T1000 (cell line): ENCODE measurements at regions not wholly inside any gene's neighbourhood (a gene's known extent, or its start where the extent isn't known, plus 50 kb on each side); places are given as distances from the start of the nearest gene placed in this dataset.

Experiments
- DNase-seq: peaks from one replicate; lab custom pipeline; 2025; ENCODE audit warnings: mixed read lengths; lab: John Stamatoyannopoulos, UW

DNA sequence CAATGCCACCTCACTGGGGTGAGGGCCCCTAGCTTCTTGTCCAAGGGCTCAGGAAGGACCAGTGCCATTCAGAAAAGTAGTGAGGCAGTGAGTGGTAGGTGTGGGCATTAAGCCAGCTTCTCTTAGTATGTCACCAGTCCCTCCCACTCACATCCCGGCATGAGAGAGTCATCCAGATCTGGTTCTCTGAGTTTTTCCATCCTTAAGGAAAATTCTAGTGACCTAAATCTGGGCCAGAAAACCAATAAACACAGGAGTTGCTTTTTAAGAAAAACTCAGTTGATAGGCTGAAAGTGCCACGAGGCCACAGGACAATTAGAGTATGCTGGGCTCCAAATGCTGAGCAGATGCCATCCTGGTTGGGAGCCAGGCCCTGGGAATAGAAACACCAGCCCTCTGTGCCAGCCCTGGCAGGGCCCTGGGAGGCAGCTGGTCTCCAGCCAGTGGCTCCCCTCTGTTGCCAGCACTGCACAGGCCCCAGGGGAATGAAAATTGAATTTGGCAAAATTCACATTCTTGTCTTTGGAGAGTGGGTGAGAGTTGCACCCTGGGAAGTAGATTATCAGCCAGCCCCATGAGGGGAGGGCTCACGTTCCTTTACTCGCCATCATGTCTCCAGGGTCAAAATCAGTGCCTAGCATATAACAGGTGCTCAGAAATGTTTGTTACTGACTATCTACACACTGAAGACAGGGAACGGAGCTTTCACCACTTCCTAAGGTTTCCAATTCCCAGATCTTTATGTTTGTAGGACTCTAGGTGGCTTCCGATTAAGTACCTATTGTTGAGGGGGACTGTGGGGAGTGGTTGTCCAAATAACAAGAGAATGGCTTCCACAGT lies 52.8 kb downstream of the FAM43A start:
- no peak for DNase-seq

DNA sequence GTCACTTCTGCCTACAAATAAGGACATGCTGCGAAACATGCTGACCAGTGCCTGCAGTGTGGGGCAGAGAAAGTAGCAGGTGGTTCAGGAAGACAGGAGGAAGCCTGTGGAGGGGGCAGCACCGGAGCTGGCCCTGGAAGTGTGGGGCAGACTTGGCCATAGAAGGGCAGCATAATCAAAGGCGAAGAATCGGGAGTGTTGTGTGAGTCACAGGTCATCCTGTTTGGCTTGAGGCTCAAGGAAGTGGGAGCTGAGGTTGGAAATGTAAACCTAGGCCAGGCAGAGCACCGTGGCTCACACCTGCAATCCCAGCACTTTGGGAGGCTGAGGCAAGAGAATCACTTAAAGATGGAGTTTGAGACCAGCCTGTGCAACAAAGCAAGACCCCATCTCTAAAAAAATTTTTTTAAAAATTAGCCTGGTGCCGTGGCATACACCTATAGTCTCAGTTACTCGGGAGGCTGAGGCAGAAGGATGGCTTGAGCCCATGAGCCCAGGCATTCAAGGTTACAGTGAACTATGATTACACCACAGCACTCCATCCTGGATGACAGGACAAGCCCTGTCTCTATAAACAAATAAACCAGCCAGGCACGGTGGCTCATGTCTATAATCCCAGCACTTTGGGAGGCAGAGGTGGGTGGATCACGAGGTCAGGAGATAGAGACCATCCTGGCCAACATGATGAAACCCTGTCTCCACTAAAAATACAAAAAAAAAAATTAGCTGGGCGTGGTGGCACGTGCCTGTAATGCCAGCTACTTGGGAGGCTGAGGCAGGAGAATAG lies 54.0 kb downstream of the FAM43A start:
- no peak for DNase-seq

DNA sequence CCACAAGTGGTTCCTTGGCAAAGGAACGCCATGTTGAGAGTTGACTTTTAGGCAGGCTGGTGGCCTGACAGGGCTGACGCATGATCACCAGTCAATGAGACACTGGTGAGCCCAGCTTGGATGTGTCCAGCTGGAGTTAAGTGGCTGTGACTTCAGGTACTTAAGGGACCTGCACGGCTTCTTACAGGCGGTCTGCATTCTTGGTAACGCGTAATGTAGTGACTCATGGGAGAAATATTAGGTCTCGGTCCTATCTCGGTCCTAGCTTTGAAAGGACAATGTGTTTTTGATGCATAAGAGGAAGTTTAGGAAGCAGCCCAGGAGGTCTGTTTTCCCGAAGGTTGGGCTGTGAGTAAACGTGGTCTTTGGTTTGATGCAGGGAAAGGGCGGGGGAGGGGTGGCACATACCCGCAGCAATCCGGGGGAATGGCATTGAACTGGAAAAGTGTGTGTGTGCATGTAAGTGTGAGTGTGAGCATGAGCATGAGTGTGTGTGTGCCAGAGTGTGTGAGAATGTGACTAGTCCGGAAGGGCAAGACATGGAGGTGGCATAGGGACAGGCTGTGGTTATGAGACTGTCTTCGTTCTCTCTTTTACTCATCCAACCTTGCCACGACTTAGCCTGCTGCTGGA lies 55.3 kb downstream of the FAM43A start:
- no peak for DNase-seq

DNA sequence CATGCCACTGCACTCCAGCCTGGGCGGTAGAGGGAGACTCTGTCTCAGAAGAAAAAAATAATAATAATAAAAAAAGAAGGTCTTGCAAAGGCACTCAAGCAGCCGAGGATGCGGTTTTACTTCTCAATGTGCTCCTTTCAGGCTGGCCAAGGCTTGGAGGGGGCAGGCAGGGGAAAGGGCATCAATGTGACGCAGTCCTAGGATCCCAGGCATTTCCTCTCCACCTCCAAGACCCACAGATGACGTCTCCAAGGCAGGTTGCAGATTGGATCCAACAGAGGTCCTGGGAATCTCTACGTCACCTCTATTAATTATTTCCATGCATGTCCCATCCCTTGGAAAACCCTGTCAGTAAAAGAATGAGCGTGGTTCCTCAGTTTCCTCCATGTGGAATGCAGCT lies 56.2 kb downstream of the FAM43A start:
- no peak for DNase-seq

DNA sequence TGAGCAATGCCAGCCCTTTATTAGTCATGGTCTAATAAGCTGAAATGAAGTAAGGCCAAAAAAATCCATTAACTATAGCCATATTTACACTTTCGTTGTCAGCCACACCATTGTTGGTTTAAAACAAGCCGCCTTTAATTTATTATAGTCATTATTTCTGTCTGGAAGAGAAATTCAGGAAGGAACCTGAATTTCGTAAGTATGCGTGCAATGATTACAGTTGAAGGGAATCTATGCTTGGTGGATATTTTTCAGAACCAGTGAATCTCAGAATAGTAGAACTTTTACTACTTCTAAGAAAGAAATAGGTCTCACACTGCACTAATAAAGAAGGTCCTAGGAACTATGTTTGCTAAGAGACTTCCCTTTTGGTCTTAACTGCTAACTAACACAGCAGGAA lies 59.1 kb downstream of the FAM43A start:
- DNase-seq = no peak

DNA sequence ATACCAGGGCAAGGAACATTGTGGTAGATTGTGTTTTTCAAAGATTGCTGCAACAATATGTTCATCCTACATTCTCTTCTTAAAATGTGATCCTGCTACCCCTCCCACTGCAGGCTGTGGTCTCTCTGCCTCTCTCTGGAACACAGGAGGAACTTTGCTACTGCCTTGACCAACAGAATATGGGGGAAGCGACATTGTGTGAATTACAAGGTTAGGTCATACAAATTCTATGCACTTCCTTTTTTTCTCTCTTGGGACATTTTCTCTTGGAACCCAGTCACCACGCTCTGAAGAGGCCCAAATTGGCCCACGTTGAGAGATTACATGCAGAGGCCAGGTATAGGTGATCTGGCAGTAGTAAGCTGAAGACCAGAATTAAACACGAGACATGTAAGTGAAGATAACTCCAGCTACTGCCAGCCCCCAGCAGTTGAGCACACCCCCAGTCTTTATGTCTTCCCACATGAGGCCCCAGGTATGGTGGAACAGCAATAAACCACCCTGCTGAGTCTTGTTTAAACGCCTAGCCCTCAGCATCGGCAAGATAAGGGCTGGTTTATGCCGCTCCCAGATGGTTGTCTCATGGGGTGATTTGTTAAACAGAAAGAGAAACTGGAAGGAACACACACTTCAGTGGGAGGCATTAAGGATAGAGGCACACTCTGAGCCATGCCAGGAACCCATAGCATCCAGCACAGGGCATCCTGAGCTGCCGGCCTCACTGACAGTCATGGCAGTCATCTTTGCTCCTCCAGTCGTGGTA lies 59.9 kb downstream of the FAM43A start:
- no peak for DNase-seq

DNA sequence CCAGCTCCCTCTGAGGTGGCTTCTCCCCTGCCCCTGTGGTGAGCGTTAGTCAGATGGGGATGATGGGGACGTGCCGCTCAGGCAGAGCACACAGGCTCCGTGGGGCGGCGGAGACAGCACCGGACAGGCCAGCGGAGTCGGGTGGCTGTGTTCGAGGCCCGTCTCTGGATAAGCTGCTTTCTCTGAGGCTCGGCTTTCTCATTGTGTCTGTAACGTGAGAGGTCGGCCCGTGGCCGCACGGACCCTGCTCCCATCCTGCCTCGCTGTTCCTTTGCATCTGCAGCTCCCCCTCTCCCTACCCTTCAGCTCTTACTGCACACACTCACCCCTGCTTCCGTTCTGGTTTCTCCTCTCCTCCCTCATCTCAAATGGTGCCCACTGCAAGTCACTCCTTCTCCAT lies 62.5 kb downstream of the FAM43A start:
- no peak for DNase-seq

DNA sequence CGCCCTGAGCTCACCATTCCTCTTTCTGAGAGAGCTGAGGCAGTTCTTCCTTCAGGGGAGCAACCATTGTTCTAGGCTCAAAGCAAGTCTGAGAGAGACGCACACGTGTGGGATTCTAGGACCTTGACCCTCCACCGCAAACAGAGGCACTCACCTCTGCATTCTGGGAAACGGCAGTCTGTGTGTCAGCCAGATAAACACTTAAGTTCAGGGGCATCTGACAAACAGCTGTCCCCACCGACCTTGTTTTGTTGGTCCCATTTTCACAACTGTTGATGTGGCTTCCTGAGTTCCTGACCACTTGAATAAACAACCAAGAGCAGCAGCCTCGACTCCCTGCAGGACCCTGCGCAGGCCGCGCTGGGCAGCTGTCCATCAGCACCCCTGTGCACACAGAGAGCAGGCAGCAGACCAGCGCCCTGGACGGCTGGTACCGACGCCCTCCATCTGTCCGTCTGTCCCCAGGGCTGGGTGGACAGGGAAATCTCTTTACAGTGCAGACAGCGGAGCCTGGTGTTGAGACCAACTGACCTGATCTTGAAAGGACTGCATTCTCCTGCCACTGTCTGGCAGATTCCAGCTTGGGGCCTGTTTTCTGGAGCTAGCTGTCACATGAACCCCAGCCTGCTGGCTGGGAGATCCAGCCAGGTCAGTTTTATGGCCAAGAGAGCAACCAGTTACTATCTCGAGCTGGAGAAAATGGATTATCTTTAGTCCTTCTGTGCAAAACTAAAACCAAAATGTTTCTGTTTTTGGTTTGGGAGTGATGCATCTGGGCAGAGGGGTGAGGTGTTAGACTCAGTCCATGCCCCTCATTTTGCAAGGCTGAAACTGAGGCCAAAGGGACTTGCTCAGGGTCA lies 64.2 kb downstream of the FAM43A start:
- DNase-seq = no peak

DNA sequence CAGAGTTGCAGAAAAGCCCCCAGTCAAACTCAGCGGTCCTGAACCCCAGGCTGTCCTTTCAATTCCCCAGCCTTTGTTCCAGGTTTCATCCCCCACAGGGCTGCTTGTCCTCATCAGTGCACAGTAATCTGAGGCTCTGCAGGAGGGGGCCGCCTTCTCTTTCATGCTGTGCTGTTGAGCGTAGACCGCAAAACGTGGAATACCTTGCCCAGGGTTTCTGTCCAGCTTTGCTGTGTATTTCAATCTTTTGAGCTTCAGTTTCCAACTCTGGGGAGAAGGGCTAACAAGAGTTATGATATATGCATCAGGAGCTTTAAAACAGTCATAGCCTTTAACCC lies 64.8 kb downstream of the FAM43A start:
- no peak for DNase-seq

DNA sequence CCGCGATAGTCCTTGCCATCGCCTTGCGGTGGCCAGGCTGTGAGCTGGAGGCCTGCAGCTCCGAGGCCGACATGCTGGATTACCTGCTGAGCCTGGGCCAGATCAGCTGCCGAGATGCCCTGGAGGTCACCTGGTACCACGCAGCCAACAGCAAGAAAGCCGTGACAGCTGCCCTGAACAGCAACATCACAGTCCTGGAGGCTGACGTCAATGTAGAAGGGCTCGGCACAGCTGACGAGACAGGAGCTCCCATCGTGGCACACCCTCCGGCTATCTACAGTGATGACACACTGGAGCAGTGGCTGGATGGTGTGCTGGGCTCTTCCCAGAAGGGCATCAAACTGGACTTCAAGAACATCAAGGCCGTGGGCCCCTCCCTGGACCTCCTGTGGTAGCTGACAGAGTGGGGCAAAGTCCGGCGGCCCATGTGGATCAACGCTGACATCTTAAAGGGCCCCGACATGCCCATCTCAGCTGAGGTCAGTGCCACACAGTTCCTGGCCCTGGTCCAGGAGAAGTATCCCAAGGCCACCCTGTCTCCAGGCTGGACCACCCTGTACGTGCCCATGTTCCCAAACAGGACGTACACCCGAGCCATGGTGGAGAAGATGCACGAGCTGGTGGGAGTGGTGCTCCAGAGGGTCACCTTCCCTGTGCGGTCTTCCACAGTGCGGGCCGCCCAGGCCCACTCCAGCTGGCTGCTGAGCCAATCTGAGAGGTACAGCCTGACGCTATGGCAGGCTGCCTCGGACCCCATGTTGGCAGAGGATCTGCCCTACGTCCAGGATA lies 70.2 kb downstream of the FAM43A start:
- no peak for DNase-seq

DNA sequence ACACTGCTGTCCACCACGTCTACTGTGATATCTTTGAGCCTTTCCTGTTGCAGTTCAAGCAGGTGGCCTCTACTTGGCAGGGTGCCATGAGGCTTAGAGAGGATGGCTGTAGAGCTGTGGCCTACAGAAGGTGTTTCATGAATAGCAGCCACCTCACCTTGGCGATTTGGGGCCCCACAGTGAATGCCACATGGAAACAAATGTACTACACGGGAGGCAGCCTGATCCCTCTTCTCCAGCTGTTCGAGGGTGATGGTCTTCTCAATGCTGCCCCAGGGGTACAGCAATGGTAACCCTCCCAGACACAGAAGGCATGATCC lies 70.7 kb downstream of the FAM43A start:
- no peak for DNase-seq

DNA sequence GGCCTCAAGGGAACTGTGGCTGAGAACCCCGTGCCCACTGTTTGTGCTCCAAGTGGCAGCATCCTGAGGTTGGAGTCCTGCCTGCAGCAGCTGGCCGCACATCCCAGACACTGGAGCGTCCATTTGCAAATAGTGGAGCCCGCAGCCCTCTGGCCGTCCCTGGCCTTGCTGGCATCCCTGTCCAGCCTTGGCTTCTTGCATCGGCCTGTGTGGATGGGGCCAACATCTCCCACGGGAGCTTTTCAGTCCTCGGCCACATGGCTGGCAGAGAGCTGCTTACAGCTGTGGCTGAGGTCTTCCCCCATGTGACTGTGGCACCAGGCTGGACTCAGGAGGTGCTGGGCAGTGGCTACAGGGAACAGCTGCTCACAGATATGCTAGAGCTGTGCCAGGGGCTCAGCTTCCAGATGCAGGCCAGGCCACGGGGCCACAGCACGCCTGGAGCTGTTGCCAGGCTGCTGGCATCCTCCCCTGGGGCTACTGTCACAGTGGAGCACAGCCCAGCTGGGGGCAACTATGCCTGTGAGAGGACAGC lies 71.2 kb downstream of the FAM43A start:
- no peak for DNase-seq

DNA sequence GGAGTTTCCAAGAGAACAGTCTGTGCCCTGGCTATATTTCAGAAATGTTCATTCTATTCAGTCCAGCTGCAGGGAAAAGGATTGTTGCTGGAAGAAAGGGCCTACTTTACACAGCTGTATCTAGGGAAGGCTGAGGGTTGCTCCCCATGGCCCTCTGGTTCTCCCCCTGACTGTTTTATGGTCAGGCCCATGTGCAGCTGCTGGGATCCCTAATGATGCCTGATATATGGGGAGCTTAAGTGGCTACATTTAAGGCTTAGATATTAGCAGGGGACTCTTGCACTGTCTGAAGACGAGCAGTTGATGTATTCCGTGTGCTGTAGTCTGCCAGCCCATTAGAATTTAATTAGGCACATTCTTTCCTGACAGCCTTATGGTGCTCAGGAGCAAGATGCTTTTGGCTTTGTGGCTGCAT lies 72.0 kb downstream of the FAM43A start:
- DNase-seq = no peak

DNA sequence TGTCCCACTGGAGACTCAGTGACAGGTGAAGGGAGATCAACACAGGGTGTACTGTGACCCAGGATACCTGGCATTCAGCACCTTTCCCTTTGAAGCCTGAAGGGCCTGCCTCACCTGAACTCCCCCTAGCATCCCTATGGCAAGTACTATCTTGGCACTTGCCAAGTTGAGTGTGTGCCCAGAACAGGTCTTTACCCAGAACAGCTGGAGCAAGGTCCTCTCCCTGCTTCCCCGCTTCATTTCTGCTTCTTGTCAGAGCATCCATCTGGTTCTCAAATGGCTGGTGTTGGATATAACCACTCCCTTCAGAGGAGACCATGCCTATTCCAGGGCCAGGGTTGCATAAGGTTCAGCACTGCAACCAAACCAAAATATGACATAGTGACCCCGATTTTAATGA lies 73.0 kb downstream of the FAM43A start:
- DNase-seq = no peak

DNA sequence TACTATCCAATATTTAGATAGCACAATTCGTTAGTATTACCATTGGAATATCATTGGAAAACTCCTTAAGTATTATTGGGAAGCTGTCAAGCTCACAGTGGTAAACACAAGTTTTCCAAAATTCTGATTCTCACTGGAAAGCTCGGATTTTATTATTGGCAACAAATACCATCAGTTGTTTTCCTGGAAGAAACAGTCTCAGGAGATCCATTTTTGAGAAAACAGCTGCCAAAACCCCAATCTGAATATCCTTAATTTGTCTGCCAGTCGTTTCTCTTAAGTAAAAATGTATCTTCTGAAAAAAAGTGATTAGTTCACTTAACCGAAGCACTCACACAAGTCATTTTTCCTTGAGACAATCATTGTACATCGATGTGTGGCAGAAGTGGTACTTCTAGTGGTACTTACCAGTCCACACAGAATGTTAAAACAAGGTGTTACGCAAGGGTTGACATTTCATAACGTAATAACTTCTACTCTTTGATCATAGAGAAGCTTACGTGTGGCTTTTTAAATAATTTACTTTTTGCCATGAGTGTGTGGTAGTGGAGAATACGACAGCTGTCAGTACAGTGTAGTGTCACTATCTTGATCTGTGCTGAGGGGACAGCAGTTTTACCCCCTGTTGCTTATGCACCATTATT lies 74.9 kb downstream of the FAM43A start:
- DNase-seq = no peak

DNA sequence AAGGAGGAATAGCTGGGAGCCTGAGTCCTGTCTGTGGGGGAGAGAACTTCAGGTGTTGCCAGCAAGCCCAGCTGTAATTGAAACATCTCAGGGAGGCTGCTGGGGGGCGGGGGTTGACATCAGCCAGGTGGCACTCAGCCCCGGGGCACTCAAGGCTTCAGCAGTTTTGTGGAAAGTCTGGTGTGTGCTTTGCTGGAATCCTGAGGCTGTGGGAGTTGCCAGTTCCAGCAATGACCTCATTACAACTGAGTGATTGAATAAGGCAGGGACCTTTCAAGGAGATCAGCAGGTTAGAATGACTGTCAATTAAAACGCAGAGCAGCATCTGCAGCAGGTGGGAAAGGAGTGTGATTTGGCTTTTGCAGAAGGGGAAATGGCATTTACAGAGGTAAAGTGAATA lies 75.7 kb downstream of the FAM43A start:
- DNase-seq = no peak

DNA sequence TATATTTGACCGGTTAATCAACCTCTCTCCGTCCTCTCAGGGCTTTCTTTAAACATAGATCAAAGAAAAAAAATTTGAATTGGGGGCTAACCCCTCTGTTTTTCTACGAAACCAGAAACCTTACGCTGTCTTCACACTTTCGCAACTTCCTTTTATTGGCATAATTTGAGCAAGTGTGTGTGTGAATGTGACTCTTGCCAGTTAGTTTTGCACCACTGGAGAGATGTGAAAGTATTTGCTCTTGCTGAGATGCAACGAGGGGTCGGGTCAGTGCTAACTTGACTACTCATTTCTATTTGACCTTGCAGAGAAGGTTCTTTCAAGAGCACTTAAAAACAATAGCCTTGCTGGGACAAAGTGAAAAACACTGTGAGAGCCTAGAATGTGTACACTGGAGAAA lies 81.2 kb downstream of the FAM43A start:
- no peak for DNase-seq

DNA sequence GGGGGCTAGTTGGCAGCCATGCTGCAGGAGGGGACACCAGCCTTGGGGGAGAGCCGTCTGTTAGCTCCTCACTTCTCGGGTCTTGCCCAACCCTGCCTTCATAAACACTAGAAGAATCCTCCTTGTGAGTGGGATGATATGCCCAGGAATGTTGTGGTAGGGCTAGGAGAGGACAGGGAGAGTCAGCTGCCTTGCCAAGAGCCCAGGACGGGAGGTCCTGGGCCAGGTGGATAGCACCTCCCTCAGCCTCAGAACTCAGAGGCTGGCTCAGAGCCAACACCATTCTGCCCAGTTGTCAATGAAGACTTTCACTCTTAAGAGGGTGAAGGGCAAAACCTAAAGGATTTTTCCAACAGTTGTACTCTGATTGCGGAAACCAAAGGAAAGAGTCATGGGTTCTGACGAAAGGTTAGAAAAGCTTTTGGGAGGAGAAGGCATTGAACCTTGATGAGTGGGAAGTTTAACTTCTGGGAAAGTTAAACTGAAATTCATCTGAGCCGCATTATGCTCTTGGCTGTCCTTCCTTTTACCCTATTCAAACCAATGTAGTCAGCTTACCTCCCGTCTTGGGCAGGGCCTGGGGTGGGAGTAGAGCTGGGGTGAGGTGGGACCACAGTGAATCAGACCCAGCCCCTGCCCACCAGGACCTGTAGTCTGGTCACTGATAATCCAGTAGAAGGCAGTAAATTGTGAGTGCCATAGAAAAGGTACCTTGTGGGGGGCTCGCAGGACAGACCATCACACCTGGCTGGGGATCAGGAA lies 81.9 kb downstream of the FAM43A start:
- no peak for DNase-seq

DNA sequence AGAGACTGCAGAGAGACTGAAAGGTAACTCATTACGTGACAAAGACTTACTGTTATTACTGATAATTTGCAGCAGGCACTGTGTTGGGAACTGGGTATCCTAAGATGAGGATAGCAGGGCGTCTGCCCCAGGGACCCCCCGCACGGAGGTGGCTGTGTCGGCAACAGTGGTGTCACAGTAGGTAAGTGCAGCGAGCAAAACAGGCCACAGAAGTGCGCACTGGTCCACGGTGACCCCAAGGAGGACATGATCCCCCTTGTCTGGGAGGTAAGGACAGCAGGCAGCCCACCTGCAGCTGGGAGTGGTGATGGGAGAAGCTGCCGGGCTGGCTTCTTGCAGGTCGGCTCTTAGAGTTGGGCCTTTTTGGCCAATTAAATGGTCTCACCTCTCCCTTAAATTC lies 82.9 kb downstream of the FAM43A start:
- no peak for DNase-seq
